GM18498 (cell line): ENCODE measurements at regions not wholly inside any gene's neighbourhood (a gene's known extent, or its start where the extent isn't known, plus 50 kb on each side); places are given as distances from the start of the nearest gene placed in this dataset.

Experiments used
- ATAC-seq: cut with Tn5 transposase; IDR thresholded peaks from one replicate; pipeline ENCODE4 v1.9.1; 2021; ENCODE audit warnings: mild to moderate bottlenecking, moderate library complexity; ENCODE audit not compliant: unreplicated experiment

- no peak for ATAC-seq
Observed at GRCh38 chr20:50415516-50416268, 94.5 kb upstream of the PTPN1 start.

- ATAC-seq = no peak
Observed at GRCh38 chr20:50416269-50417022, 93.7 kb upstream of the PTPN1 start.

DNA sequence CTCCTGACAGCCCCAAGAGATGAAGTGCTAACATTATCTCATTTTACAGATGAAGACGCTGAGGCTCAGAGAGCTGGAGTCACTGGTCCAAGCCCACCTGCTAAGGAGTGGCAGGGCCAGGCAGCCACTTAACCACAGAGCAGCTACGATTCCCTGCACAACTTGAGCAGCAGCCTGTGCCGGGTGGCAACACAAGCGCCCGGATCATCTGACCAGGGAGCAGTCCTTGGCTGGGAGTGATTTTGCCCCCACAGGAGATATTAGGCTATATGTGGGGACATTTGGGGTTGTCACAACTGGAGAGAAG lies 93.2 kb upstream of the PTPN1 start:
- ATAC-seq = no peak

DNA sequence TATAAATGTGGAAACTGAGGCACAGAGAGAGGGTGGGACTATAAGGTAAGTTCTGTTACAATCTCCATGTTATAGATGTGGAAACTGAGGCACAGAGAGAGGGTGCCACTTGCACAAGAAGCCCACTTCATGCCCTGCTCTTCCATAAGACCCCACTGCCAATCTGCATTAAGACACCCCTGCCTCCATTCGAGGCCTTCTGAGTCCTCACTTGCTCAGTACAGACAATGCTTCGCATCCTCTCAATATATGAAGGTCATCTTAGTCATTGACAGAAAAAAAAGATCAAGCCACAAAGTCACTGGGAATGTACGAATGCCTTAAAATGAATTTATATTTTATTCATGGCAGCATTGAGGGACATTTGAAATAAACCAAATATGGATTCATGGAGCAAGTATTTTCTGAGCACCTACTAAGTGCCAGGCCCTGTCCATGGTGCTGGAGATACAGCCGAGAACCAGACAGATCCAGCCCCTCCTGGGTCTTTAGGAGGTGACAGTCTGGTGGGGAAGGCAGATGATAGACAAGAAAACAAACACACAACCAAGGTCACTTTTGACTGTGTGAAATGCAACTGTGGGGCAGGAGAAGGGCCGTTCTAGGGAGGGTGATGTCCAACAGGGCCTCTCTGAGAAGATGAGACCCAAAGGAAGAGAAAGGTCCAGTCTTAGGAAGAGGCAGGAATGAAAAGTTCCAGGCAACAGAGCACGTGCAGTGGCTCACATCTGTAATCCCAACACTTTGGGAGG lies 92.5 kb upstream of the PTPN1 start:
- no peak for ATAC-seq

DNA sequence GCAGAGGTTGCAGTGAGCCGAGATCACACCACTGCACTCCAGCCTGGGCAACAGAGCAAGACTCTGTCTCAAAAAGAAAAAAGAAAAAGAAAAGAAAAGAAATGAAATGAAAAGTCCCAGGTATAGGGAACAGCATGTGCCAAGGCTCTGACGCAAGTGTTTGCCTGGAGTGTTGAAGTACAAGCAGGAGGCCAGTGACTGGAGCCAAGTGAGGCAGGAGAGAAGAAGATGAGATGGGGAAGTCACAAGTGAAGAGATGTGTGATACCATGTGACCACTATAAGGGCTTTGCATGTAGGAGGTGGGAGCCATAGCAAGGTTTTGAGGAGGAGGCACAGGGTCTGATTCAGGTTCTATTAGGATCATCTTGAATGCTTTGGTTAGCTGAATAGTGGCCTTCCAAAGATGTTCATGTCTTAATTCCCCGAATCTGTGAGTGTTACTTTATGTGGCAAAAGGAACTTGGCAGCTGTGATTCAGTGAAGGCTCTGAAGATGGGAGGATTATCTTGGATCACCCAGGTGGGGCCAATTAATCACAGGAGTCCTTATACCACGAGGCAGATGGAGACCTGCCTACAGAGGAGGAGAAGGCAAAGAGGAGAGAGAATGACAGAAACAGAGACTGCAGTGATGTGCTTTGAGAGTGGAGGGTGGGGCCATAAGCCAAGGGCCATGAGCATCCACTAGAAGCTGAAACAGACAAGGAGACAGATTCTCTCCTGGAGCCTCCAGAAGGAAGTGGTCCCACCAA lies 91.1 kb upstream of the PTPN1 start:
- no peak for ATAC-seq

DNA sequence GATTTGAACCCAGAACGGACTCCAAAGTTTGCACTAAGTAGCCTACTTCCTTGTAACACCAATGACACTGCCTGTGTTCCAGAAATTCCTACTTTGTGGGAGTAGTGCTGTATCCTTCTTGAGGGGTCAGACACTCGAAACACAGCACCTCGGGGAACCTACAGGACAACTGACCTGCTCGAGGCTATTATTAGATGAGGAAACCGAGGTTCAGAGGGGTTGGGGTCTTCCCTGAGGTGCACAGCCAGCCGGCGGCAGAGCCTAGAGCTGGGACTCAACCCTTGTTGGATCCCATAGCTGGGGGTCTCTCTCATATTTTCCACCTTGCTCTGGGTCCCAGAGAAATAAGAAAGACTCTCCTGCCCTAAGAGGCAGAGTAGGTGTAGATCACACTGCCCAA lies 89.8 kb upstream of the PTPN1 start:
- ATAC-seq = no peak

- ATAC-seq = no peak
Observed at GRCh38 chr20:50421356-50422340, 88.5 kb upstream of the PTPN1 start.

DNA sequence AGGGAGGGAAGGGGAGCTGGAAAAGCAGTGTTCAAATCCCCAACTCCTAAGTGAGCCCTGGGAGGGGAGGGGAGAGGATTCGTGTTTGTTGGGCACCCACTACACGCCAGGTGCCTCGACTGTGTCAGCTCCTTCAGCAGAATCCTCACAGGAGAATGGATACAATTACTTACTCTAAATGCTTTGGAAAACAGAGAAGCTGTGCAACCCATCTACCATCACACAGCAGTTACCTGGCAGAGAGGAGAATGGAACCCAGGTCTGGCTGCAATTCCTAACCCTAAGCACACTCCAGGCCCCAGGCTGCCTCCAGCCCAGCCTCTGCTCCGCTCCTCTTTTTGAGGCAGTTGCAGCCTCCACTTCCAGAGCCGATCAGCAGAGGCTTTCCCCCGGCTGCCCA lies 86.4 kb upstream of the PTPN1 start:
- ATAC-seq = no peak

DNA sequence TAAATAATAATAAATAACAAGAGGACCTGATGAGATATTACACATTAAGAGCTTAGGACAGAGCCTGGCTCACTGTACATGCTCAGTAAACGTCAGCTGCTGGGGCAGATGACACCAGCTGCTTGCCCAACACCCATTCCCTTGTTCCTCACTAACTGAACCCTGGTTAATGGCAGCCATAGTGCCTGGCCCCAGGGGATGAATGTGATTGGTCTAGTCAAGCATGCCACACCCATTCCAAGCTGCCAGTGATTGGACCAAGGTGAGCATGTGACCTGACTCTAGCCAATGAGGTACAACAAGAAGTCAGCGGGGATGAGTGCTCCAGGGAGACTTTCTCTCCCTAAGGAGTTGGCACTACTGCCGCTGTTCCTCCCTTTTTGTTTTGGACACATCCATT lies 85.1 kb upstream of the PTPN1 start:
- ATAC-seq = no peak

- ATAC-seq = no peak
Observed at GRCh38 chr20:50426866-50427718, 83.1 kb upstream of the PTPN1 start.

GRCh38 chr20:50427719-50428083 lies 82.5 kb upstream of the PTPN1 start:
- no peak for ATAC-seq

DNA sequence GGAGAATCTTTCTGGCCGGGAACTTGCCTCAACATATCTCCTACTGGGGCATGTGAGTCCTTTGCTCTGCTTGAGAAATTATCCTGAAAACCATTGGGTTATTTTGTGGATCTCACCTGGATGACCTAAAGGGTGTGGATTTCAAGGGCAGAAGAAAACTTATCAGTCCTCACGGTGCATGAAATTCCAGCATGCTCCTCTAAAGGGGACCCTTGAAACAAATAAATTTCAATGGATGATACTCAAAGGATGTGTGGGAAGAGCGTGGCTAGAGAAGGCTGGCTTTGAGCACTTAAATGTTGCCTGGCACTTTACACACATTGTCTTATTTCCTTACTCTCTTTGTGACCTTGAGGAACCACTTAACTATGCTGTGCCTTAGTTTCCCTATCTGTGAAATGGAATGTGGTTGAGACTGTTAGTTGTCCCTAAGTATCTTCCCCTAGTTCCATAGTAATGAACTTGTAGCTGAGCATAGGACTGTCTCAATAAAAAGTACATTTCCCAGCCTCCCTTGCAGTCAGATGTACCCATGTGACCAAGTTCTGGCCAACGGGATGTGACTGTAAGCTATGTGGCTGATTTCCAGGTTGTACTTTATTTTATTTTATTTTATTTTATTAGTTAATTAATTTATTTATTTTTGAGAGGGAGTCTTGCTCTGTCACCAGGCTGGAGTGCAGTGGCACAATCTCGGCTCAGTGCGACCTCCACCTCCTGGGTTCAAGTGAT lies 81.9 kb upstream of the PTPN1 start:
- no peak for ATAC-seq

GRCh38 chr20:50429412-50429811 lies 80.8 kb upstream of the PTPN1 start:
- ATAC-seq = no peak

GRCh38 chr20:50431066-50431450 lies 79.1 kb upstream of the PTPN1 start:
- no peak for ATAC-seq

- ATAC-seq = no peak
Observed at GRCh38 chr20:50433001-50433761, 77.0 kb upstream of the PTPN1 start.

DNA sequence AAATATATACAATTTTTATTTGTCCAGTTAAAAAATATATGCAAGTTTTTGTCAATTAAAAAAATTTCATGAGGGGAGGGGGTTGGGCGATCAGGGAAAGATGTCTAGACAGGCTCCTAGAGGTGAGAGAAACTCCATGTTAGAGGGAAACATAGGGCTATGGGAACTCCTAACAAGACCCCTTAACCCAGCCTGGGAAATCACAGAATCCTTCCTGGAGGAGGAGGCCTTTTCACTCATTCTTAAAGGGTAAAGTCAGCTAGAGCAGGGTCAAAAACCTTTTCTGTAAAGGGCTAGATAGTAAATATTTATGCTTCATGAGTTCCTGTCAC lies 75.9 kb upstream of the PTPN1 start:
- no peak for ATAC-seq

- ATAC-seq = no peak
Observed at GRCh38 chr20:50434653-50435396, 75.4 kb upstream of the PTPN1 start.
